HG03521 (cell line): ENCODE measurements at regions not wholly inside any gene's neighbourhood (a gene's known extent, or its start where the extent isn't known, plus 50 kb on each side); places are given as distances from the start of the nearest gene placed in this dataset.

Experiments
- ATAC-seq: cut with Tn5 transposase; IDR thresholded peaks from one replicate; pipeline ENCODE4 v1.9.1; 2021; ENCODE audit warnings: mild to moderate bottlenecking, moderate library complexity; ENCODE audit not compliant: unreplicated experiment

DNA sequence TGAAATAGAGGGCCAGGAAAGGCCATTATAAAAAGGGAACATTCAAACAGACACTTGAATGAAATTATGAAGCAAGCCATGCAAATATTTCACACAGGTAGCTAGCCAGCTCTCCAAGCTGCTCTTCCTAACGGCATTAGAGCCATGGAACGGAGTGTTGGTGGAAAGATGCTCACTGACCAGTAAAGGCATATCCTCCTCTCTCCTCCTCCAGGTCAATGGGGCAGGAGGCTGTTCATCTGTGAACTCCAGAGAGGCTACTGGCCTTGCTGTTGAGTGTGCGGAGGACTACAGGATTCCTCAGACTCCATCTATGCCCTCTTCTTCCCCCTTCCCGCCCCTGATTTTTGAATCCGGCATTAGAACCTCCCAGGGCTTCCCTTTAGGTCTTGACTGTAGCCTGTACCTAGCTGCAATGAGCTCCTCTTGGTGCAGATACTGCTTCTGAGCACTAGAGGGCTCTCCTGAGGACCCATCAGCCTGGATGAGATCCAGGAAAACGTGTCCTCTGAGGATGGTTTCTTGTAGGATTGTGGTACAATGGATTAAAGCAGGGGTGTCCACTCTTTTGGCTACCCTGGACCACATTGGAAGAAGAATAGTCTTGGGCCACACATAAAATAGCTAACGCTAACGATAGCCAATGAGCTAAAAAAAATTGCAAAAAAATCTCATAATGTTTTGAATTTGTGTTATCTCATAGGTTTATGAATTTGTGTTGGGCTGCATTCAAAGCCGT lies 162.2 kb downstream of the SREK1 start:
- ATAC-seq, result no peak

- no peak for ATAC-seq
Observed at GRCh38 chr5:66306844-66307315, 162.8 kb downstream of the SREK1 start.

GRCh38 chr5:66307647-66308241 lies 163.6 kb downstream of the SREK1 start:
- ATAC-seq, result no peak

GRCh38 chr5:66312266-66312665 lies 168.2 kb downstream of the SREK1 start:
- no peak for ATAC-seq

- ATAC-seq, result no peak
Observed at GRCh38 chr5:66315784-66316183, 171.7 kb downstream of the SREK1 start.

DNA sequence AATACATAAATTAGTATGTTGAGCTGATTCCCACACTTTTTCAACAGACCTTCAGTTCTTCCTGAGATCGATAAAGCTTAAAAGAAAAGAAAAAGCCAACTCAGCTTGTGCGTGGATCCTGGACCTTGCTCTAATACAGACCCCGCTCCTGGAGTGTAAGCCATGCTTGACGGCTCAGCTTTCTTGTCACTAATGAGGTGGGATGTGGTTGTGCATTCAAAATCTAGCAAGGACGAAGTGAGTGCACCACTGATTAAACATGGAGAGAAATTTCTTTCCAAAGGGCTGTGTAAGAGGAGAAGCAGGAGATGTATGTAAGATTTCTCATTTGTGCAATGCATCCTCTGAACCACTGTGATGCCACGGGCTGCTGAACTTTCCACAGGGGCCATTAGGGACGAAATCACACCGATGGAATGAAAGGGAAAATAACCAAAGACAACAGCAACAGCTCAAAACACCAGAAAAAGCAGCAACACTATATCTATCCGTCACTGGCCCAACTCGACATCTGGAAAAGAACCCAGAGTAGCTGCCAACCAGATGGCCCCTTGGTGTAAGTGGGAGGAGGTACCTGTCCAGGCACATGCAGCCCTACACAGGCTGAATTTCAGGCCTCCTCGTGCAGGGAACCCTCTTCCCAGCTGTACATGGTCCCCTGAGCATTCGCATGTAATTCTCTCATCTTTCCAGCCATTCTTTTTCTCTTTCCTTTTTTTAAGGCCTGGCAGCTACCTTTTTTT lies 178.9 kb downstream of the SREK1 start:
- ATAC-seq, result no peak

- ATAC-seq, result no peak
Observed at GRCh38 chr5:66323529-66323895, 179.4 kb downstream of the SREK1 start.

GRCh38 chr5:66324357-66324756 lies 180.3 kb downstream of the SREK1 start:
- ATAC-seq, result no peak

DNA sequence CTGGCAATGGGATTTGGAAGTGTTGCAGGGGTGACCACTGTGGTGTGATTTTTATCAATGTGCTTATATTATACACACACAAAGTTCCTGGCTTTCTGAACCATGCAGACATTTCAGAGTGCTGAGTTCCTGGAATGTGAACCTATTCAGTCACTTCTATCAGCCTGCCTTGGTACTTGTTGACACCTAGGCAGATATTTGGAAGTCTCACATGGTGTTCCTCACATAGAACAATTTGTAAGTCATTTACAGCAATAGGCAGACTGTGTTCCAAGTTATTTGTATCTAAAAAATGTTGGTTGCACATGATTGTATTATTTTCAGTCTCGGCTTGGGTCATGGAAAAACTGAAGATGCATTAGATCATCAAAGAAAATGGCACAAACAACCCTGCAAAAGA lies 182.2 kb downstream of the SREK1 start:
- no peak for ATAC-seq

DNA sequence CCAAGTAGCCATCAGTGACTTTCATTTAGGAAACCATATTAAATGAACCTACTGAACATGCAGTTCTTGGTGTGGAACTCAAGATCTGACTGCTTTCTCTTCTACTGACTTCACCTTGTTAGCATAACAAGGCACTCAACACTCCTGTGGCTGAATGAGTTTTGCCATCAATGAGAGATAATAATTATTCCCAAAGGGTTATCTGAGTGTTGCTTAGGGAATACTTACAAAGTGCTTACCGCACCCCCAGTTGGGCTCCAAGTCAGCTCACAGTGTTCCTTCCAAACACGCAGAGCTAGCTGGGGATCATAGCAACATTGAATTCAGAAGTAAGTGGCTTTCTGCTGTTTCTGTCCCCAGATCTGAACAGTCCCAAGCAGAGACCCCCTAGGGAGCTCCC lies 182.9 kb downstream of the SREK1 start:
- no peak for ATAC-seq

- no peak for ATAC-seq
Observed at GRCh38 chr5:66329078-66329477, 185.0 kb downstream of the SREK1 start.

GRCh38 chr5:66333192-66333591 lies 189.1 kb downstream of the SREK1 start:
- ATAC-seq, result no peak

DNA sequence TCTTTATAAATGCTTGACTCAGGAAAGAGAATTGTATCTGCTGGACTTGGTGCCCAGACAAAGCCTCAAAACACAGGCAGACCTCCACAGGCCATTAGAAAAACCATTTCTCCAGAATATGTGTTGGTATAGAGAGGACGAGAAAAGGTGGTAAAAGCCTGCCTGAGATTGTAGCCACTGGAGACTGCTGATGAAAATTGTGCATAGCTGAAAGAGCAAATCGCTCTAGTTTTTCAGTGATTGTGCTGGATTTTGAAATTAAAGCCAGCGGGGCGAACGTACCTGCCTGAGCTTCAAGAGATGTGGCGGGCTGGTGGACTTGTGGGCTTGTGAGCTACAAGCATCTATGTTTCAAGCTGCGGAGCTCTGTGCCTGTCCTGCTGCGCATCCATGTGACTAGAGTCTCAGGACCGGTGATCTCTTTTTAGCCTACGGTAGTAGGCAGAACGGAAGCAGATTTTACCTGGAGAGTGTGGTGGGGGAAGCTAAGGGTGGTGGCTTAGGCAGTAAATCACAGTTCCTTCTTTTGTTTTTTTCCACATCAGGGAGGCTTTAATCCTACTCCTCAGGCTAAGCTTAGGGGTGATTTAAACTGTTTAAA lies 193.6 kb downstream of the SREK1 start:
- ATAC-seq, result no peak

DNA sequence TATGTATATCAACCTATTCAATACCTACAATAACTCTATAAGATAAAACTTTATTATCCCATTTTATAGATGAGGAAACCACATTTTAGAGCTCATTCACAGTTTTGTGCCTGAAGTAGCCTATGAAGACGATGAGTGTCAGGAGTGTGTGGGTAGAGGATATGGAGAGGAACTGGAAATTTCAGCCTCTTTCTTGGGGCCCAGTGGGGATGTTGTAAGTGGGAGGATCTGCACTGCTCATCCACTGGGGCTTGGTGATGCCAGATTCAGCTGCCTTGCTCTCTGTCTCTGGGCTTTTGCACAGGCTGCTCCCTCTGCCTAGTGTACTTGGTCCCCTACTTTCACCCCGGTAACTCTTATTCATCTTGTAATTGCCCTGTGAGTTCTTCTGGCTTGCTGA lies 194.7 kb downstream of the SREK1 start:
- ATAC-seq, result no peak

DNA sequence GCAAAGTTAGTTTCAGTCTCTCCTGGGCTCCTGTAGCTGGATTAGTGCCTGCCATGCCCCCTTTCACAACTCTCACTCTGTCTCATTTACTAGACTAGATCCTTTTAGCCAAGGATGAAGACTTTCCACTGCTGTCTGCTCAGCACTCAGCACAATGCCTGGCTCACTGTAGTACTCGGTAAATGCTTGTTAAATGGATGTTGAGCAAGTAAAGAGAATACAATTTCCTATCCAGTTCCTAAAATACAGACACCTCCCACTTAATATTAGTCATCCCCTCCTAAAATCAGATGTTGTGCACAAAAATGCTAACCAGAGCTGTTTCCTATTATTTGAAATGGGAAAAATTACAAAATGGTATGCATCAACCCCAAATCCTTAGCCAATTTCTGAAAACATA lies 195.8 kb downstream of the SREK1 start:
- no peak for ATAC-seq

- ATAC-seq, result no peak
Observed at GRCh38 chr5:66340786-66341185, 196.7 kb downstream of the SREK1 start.

DNA sequence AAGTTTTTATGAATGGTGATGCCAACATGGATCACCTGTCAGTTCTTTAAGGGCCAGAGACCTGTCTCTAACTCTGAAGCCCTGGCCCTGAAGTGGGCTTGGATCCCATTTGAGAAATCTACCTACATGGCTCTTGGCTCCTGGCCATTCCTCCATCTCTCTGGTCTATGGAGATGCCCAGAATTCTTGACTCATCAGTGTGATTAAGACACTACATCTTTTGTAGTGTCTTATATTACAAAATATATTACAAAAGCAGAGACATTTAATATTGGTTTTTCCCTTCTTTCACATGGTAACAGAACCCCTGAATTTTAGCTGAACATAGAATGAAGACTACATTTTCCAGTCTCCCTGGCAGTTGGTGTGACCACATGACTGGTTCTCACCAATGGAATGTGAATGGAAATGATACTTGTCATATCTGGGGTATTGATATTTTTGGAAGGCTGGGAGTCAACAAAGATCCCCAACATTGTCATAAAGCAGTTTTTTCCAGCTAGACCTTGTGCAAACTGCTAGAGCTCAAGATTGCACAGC lies 198.3 kb downstream of the SREK1 start:
- no peak for ATAC-seq

DNA sequence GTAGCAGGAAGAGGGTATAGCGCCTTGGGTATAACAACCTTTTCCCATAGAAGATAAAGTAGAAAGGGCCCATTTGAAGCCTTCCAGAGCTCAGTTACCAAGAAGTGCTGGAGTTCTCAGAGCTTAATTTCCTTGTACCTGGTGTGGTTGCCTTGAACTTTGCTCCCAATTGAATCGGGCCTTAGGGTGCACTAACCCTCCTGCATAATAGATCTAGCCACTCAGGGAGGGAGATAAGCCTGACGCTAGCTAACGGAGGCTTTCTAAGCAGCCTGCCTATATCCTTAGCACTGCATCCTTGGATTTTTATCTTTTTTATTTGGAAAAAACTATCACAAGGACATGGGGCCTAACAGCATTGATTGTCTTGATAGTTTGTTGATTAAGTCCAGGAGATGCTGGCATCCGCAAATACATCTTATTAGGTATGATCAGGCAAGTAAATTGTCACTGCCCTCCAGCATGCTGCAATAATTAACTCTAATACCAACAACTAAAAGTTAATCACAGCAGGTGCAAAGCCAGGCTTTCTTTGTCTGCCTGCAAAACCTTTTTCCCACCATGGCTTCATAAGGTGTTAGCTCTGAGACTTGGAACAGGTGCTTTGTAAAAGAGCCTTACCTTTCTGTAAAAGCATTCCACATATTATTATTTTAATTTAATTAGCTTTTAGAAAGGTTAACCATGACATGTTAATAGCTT lies 199.4 kb downstream of the SREK1 start:
- no peak for ATAC-seq

DNA sequence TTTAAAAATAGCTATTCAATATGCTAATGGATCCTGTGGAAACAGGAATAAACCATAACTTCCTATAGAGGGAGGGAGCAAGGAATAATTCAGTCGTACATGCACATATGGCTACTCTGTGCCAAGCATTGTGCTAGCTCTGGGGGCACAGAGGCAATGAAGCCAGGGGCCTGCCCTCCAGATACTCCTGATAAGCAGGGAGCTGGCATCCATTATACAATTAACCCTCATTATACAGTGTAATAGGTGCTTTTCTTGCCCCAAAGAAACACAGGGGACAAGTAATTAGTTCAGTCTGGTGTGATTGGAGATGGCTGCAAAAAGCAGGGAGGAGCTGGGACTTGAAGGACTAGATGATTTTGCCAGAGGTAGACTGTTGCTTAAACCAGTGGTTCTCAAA lies 200.4 kb downstream of the SREK1 start:
- no peak for ATAC-seq

DNA sequence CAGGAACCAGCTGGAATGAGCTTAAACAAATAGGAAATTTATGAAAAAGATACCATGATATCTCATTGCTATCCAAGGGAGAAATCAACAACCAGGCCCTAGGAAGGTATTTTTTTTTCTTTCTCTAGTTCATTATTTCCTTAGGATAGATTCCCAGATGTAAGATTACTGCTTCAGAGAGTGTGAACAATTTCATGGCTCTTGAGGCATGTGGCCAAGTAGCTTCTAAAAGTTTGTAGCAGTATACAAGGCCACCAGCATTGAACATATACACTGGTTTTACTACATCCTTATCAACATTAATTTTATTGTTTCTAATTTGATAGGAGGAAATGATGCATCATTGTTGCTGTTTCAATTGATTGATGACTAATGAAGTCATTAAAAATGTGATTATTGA lies 201.2 kb downstream of the SREK1 start:
- no peak for ATAC-seq

GRCh38 chr5:66346869-66347268 lies 202.8 kb downstream of the SREK1 start:
- ATAC-seq, result no peak
